ENCODE measurements at regions not wholly inside any gene's neighbourhood (a gene's known extent, or its start where the extent isn't known, plus 50 kb on each side); places are given as distances from the start of the nearest gene placed in this dataset.

DNA sequence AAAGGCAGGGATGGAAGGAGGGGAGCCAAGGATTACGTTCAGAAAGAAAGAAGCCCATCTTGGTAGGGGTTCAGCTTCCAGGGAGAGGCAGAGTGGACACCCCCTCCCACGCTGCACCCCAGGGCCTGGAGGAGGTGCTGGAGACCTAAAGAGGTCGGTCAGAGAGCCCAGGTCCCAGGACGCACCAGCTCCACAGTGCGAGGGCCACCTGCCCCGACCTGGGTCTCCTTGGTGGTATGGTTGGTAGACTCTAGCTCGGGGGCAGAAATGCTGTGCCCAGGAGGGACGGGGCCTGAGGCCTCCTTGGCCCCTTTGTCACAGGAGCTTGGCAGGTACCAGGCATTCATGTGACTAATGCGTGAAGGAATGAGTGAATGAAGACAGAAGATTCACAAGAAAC is 87.1 kb upstream of the RAB6C start:
- no peak for TF ChIP-seq CTCF (conservative IDR thresholded peaks at IDR 0.05; ENCODE audit: low read depth, low read length)

DNA sequence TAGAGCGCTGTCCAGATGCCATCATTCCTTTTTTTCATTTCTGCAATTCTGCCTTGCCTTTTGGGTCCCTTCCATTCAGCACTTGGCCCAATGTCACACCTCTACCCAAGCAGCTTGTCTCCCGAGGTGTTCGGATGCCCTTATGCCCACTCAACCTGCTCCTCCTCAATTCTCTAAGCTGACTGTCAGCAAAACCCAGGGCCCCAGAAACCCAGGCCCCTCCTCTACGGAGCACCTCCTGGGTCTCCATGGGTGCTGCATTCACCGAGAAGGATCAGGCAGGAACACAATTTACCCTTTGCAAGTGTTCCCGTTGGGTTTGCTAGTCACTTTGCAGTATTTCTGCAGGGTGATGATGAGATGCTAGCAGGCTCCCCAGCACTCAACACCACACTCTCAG is 86.7 kb upstream of the RAB6C start:
- no peak for TF ChIP-seq CTCF (conservative IDR thresholded peaks at IDR 0.05; ENCODE audit: low read depth, low read length)
- no peak overlapping the region for H2AFZ ChIP-seq (ENCODE audit: low read depth)

More for the DNA sequence above, 87.1 kb upstream of the RAB6C start:
- Histone ChIP-seq H3K9ac (no peak overlapping the region), H3K27ac (no peak overlapping the region), H3K4me2 (no peak overlapping the region), H3K27me3 (ENCODE audit: insufficient read depth, low read depth) (no peaks in the 10 kb centered on the region), H2AFZ (ENCODE audit: low read depth) (no peak overlapping the region), H3K4me3 (IDR thresholded peaks at IDR 0.05; ENCODE audit: insufficient read depth, low read depth, low read length) (no peak overlapping the region), H3K36me3 (ENCODE audit: insufficient read depth) (no peaks in the 10 kb centered on the region), H3K79me2 (ENCODE audit: insufficient read depth, low read depth) (no peaks in the 10 kb centered on the region), H3K4me1 (ENCODE audit: low read depth, poor library complexity, severe bottlenecking) (no peaks in the 10 kb centered on the region), H4K20me1 (ENCODE audit: insufficient read depth) (no peaks in the 10 kb centered on the region)

DNA sequence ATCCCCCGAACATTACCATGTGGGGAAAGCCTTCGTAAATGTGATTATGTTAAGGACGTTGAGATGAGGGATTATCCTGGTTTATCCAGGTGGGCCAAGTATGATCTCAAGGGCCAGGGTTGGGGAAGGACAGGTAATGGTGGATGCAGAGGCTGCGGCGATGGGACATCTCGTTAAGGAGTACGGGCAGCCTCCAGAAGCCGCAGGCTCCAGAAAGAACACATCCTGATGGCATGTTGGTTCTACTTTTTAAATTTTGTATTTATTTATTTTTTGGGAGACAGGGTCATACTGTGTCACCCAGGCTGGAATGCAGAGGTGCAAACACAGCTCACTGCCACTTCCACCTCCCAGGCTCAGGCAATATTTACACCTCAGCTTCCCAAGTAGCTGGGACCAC is 86.2 kb upstream of the RAB6C start:
- Histone ChIP-seq H3K27me3 (ENCODE audit: insufficient read depth, low read depth) (no peaks in the 10 kb centered on the region), H3K4me2 (no peak overlapping the region), H3K4me3 (IDR thresholded peaks at IDR 0.05; ENCODE audit: insufficient read depth, low read depth, low read length) (no peak overlapping the region), H3K79me2 (ENCODE audit: insufficient read depth, low read depth) (no peaks in the 10 kb centered on the region), H3K9ac (no peak overlapping the region), H4K20me1 (ENCODE audit: insufficient read depth) (no peaks in the 10 kb centered on the region), H3K27ac (no peak overlapping the region), H3K4me1 (ENCODE audit: low read depth, poor library complexity, severe bottlenecking) (no peaks in the 10 kb centered on the region), H2AFZ (ENCODE audit: low read depth) (no peak overlapping the region), H3K36me3 (ENCODE audit: insufficient read depth) (no peaks in the 10 kb centered on the region)
- no peak for TF ChIP-seq CTCF (conservative IDR thresholded peaks at IDR 0.05; ENCODE audit: low read depth, low read length)

More for the DNA sequence above, 86.7 kb upstream of the RAB6C start:
- Histone ChIP-seq H4K20me1 (ENCODE audit: insufficient read depth) (no peaks in the 10 kb centered on the region), H3K4me2 (no peak overlapping the region), H3K36me3 (ENCODE audit: insufficient read depth) (no peaks in the 10 kb centered on the region), H3K27me3 (ENCODE audit: insufficient read depth, low read depth) (no peaks in the 10 kb centered on the region), H3K79me2 (ENCODE audit: insufficient read depth, low read depth) (no peaks in the 10 kb centered on the region), H3K4me1 (ENCODE audit: low read depth, poor library complexity, severe bottlenecking) (no peaks in the 10 kb centered on the region), H3K4me3 (IDR thresholded peaks at IDR 0.05; ENCODE audit: insufficient read depth, low read depth, low read length) (no peak overlapping the region), H3K9ac (no peak overlapping the region), H3K27ac (no peak overlapping the region)

DNA sequence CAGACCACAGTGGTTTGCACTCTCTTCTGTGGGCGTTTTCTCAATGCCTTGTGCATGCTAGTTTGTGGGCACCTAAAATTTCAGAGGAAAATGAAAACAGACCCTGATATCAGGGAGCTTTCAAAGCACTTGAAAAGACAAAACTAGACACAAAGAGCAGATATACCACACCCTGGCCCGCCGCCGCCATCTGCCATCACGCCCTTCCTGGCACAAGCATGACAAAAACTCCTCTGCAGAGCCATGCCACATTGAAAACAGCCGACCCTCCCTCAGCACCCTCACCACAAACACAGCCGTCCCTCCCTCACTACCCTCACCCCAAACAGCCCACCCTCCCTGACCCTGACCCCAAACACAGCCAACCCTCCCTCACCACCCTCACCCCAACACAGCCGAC is 84.8 kb upstream of the RAB6C start:
- no peaks in the 10 kb centered on the region for H3K36me3 ChIP-seq (ENCODE audit: insufficient read depth)
- H3K4me1 ChIP-seq (ENCODE audit: low read depth, poor library complexity, severe bottlenecking): no peaks in the 10 kb centered on the region
- H4K20me1 ChIP-seq (ENCODE audit: insufficient read depth): no peaks in the 10 kb centered on the region
- H3K4me3 ChIP-seq (IDR thresholded peaks at IDR 0.05; ENCODE audit: insufficient read depth, low read depth, low read length): no peak overlapping the region
- no peak overlapping the region for H3K9ac ChIP-seq
- no peaks in the 10 kb centered on the region for H3K79me2 ChIP-seq (ENCODE audit: insufficient read depth, low read depth)
- no peak for TF ChIP-seq CTCF (conservative IDR thresholded peaks at IDR 0.05; ENCODE audit: low read depth, low read length)
- no peak overlapping the region for H3K27ac ChIP-seq
- H3K27me3 ChIP-seq (ENCODE audit: insufficient read depth, low read depth): no peaks in the 10 kb centered on the region
- no peak overlapping the region for H3K4me2 ChIP-seq
- H2AFZ ChIP-seq (ENCODE audit: low read depth): no peak overlapping the region

Data from KMS-11 (cell line).